ENCODE measurements at regions not wholly inside any gene's neighbourhood (a gene's known extent, or its start where the extent isn't known, plus 50 kb on each side); places are given as distances from the start of the nearest gene placed in this dataset.

GRCh38 chr13:62043600-62043999, 628.0 kb upstream of the PCDH20 start:
- Histone ChIP-seq H3K9me3 (ENCODE audit: control insufficient read depth in 1 of 2, insufficient read depth in 1 of 2, low read depth in 1 of 2, low read length in 2 of 2) (no peaks in the 10 kb centered on the region), H3K27ac (ENCODE audit: low read depth, low read length) (no peak overlapping the region), H3K79me2 (ENCODE audit: insufficient read depth, low read length) (no peaks in the 10 kb centered on the region), H3K36me3 (ENCODE audit: control insufficient read depth in 1 of 2, insufficient read depth in 2 of 2, low read length in 2 of 2) (no peaks in the 10 kb centered on the region), H3K4me2 (ENCODE audit: low read length) (no peak overlapping the region), H4K20me1 (ENCODE audit: insufficient read depth) (no peaks in the 10 kb centered on the region), H3K9me2 (ENCODE audit: insufficient read depth) (no peaks in the 10 kb centered on the region), H3K27me3 (ENCODE audit: insufficient read depth, low read length) (no peaks in the 10 kb centered on the region), H2AFZ (ENCODE audit: low read depth, low read length, poor library complexity, severe bottlenecking) (no peak overlapping the region), H3K9ac (ENCODE audit: low read length) (no peak overlapping the region), H3K4me3 (replicated peaks in 1 of 2; ENCODE audit: low read depth in 1 of 2, low read length in 2 of 2) (no peak overlapping the region), H3K4me1 (ENCODE audit: control insufficient read depth in 1 of 2, insufficient read depth in 2 of 2, low read length in 2 of 2) (no peaks in the 10 kb centered on the region)
- POLR2A ChIA-PET: no interaction called here
- intact Hi-C loops (cut with micrococcal nuclease): no loop called here
- BruUV-seq (replicated peaks): no TSS peak
- no peak for TF ChIP-seq EZH2phosphoT487 (IDR thresholded peaks at IDR 0.05; ENCODE audit: borderline replicate concordance)
- no peak for TF ChIP-seq SIN3A (IDR thresholded peaks at IDR 0.05; ENCODE audit: low read depth)
- TF ChIP-seq ATF3 (IDR thresholded peaks at IDR 0.05): no peak
- no peak for TF ChIP-seq TCF7L2 (IDR thresholded peaks at IDR 0.05; ENCODE audit: borderline replicate concordance, extremely low read depth, insufficient read depth, insufficient read length)
- TF ChIP-seq ELF1 (IDR thresholded peaks at IDR 0.05; ENCODE audit: borderline replicate concordance, low read depth): no peak
- no peak for DNase-seq (ENCODE audit: low read depth, low spot score)
- RAD21 ChIA-PET (ENCODE audit: low non-redundant PET in 1 of 2, low total read pairs in 2 of 2, uncharacterized antibody in 2 of 2, unreplicated experiment in 2 of 2): no interaction called here
- CTCF ChIA-PET: no interaction called here
- no peak for ATAC-seq

GRCh38 chr13:62040806-62041205, 625.2 kb upstream of the PCDH20 start:
- no peaks in the 10 kb centered on the region for H3K9me3 ChIP-seq (ENCODE audit: control insufficient read depth in 1 of 2, insufficient read depth in 1 of 2, low read depth in 1 of 2, low read length in 2 of 2)
- no peak overlapping the region for H3K9ac ChIP-seq (ENCODE audit: low read length)
- no peaks in the 10 kb centered on the region for H3K36me3 ChIP-seq (ENCODE audit: control insufficient read depth in 1 of 2, insufficient read depth in 2 of 2, low read length in 2 of 2)
- RAD21 ChIA-PET (ENCODE audit: low non-redundant PET in 1 of 2, low total read pairs in 2 of 2, uncharacterized antibody in 2 of 2, unreplicated experiment in 2 of 2): no interaction called here
- POLR2A ChIA-PET: no interaction called here
- no peaks in the 10 kb centered on the region for H3K79me2 ChIP-seq (ENCODE audit: insufficient read depth, low read length)
- intact Hi-C loops (cut with micrococcal nuclease): no loop called here
- TF ChIP-seq REST (IDR thresholded peaks at IDR 0.05; ENCODE audit: low read depth): no peak
- no peak for TF ChIP-seq SIN3A (IDR thresholded peaks at IDR 0.05; ENCODE audit: low read depth)
- no peak for TF ChIP-seq CBX3 (IDR thresholded peaks at IDR 0.05; ENCODE audit: low read depth)
- no peak for TF ChIP-seq ELF1 (IDR thresholded peaks at IDR 0.05; ENCODE audit: borderline replicate concordance, low read depth)
- no peak for TF ChIP-seq EGR1 (IDR thresholded peaks at IDR 0.05; ENCODE audit: low read depth)
- TF ChIP-seq TCF7L2 (IDR thresholded peaks at IDR 0.05; ENCODE audit: borderline replicate concordance, extremely low read depth, insufficient read depth, insufficient read length): no peak
- TF ChIP-seq EZH2phosphoT487 (IDR thresholded peaks at IDR 0.05; ENCODE audit: borderline replicate concordance): no peak
- TF ChIP-seq RAD21 (IDR thresholded peaks at IDR 0.05; ENCODE audit: low read depth): no peak
- H3K27me3 ChIP-seq (ENCODE audit: insufficient read depth, low read length): no peaks in the 10 kb centered on the region
- no peak for DNase-seq (ENCODE audit: low read depth, low spot score)
- no peaks in the 10 kb centered on the region for H3K4me1 ChIP-seq (ENCODE audit: control insufficient read depth in 1 of 2, insufficient read depth in 2 of 2, low read length in 2 of 2)
- no peaks in the 10 kb centered on the region for H4K20me1 ChIP-seq (ENCODE audit: insufficient read depth)
- no TSS peak for BruUV-seq (replicated peaks)
- no peak overlapping the region for H3K4me2 ChIP-seq (ENCODE audit: low read length)
- CTCF ChIA-PET: no interaction called here
- no peak overlapping the region for H3K27ac ChIP-seq (ENCODE audit: low read depth, low read length)
- no peak for ATAC-seq
- no peak overlapping the region for H3K4me3 ChIP-seq (replicated peaks in 1 of 2; ENCODE audit: low read depth in 1 of 2, low read length in 2 of 2)
- H3K9me2 ChIP-seq (ENCODE audit: insufficient read depth): no peaks in the 10 kb centered on the region
- H2AFZ ChIP-seq (ENCODE audit: low read depth, low read length, poor library complexity, severe bottlenecking): no peak overlapping the region

Measured in HCT116 (cell line).